GM19025 (cell line): ENCODE measurements at regions not wholly inside any gene's neighbourhood (a gene's known extent, or its start where the extent isn't known, plus 50 kb on each side); places are given as distances from the start of the nearest gene placed in this dataset.

Experiments used
- ATAC-seq: cut with Tn5 transposase; IDR thresholded peaks from one replicate; pipeline ENCODE4 v1.9.1; 2021; ENCODE audit warnings: mild to moderate bottlenecking, low read depth, moderate library complexity; ENCODE audit not compliant: unreplicated experiment

DNA sequence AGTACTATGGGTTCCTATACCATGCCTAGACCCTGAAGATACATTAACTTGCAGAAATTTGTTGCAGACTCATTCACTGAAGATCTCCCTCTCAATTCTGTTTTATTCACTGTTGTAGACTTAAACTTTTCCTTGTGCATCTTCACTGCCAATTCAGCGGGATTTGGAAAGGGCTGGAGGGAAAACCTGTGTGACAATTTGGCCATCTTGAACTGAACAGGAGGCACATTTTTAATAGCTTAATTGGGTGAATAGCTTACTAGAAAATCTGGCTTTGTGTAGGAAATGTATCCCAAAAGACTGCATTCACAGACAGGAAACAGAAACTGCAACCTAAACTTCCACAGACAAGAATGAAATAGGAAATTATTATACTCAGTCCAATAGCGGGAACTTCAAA, 512.3 kb downstream of the XIRP2 start:
- no peak for ATAC-seq

- no peak for ATAC-seq
Measured at GRCh38 chr2:167398873-167399272, 510.6 kb downstream of the XIRP2 start.

GRCh38 chr2:167388901-167389300, 500.6 kb downstream of the XIRP2 start:
- no peak for ATAC-seq

GRCh38 chr2:167388497-167388896, 500.2 kb downstream of the XIRP2 start:
- ATAC-seq = no peak

- no peak for ATAC-seq
Measured at GRCh38 chr2:167386694-167387093, 498.4 kb downstream of the XIRP2 start.

GRCh38 chr2:167383610-167384194, 495.4 kb downstream of the XIRP2 start:
- ATAC-seq = no peak

GRCh38 chr2:167381349-167381748, 493.1 kb downstream of the XIRP2 start:
- ATAC-seq = no peak

DNA sequence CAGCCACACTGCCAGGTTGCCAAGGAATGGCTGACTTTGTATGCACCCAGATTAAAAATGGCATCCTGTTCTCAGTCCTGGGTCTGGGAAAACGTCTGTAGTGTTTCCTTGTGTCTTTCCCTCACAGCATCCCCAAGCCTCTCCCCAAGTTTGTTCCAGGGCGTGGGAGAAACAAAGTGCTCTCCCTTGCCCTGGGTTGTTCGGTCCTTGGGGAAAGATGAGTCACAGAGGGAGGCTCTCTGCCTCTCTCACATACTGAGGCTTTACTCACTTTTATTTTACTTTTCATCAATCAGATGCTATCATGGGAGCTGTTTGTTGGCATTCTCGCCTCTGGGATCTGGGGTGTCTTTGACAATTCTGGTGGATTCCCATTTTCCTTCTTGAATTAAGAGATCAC, 492.3 kb downstream of the XIRP2 start:
- no peak for ATAC-seq

DNA sequence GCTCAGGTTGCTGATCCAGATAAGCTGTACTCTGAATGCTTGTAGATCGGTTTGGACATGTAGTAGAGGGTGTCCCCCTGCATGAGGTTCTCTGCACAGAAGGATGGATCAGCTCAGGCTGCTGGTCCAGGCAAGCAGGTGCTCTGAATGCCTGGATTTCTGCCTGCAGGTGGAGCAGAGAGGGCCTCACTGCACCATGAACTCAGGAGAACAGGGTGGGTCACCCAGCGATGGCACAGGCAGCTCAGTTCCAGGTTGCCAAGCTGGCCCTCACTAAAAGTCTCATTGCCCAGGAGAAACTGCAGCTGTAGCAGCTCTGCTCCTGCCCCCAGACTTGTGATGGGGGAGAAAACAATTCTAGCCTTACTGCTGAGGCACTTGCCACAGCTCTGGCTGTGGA, 491.8 kb downstream of the XIRP2 start:
- ATAC-seq = no peak

DNA sequence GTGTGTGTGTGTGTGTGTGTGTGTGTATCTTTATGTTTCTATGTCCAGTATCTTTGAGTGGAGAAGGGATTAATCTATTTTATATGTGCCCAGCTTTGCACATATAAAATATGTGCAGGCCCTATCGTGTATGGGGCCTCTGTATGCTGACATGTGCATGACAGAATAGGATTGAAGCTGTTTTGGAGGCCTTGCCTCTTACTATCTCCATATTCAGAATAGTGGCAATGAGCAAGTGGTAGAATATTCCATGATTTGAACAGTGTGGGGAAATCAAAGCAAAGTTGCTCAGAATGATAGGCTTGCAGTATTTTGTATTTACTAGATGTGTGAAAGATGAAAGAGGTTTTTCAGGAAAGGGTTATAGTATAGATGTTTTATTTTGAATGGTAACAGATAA, 480.8 kb downstream of the XIRP2 start:
- ATAC-seq = no peak

GRCh38 chr2:167368371-167368770, 480.1 kb downstream of the XIRP2 start:
- ATAC-seq = no peak

GRCh38 chr2:167365216-167365615, 476.9 kb downstream of the XIRP2 start:
- ATAC-seq = no peak

DNA sequence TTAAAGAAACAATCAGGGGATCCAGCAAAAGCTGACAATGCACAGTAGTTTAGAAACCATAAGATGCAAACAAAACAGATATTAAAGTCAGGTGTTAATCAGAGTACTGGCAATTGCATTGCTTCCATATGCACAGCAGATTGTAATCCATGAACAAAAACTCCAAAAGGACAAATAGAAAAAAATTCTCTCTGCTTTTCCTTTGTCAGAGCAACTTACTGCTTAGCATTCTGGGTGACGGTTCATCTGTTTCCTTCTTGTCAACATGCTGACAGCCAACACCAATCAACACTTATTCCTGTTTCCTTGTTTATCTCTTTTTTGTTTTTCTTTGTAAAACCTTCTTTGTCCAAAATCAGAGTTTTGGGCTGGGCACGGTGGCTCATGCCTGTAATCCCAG, 473.1 kb downstream of the XIRP2 start:
- ATAC-seq = no peak

DNA sequence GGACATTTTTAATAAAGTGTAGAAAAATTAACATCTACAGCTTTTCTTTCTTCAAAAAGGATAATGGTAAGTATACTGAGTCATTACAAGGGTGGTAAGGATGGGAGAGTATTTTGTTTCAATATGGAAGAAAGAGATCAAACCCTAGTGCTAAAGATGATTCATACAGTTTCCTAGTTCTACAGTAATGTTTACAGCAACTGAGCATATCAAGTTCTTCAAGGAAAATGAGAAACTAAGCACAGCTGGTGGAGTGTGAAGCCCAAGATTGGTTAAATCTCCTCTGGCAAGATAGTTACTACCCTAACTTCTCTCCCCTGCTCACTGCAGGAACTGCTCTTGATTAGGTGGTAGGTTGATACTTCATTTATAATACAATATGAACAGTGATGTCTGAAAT, 467.5 kb downstream of the XIRP2 start:
- ATAC-seq = no peak

- no peak for ATAC-seq
Measured at GRCh38 chr2:167353605-167354280, 465.5 kb downstream of the XIRP2 start.

- no peak for ATAC-seq
Measured at GRCh38 chr2:167345559-167345958, 457.3 kb downstream of the XIRP2 start.

GRCh38 chr2:167342769-167343168, 454.5 kb downstream of the XIRP2 start:
- no peak for ATAC-seq

- ATAC-seq = no peak
Measured at GRCh38 chr2:167340322-167340721, 452.0 kb downstream of the XIRP2 start.

DNA sequence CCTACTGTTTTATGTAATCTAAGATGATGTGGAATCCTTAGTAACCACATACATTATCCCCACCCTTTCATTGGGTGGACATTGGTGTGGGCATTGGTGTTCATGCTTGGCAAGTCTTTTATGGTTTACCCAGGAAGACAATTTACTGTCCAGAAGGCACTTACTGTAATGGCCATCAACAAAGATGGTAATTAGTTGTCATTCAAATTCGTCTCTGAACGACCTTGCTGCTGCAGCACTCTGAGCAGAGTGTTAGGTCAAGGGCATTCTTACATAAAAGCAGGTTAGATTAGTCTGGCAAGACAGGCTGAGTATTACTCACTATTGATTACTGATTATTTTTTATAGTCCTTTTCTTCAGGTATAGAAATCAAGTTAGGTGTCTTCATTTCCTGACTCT, 447.9 kb downstream of the XIRP2 start:
- ATAC-seq = no peak

GRCh38 chr2:167335541-167335992, 447.3 kb downstream of the XIRP2 start:
- no peak for ATAC-seq

GRCh38 chr2:167334146-167334742, 446.0 kb downstream of the XIRP2 start:
- no peak for ATAC-seq

GRCh38 chr2:167333245-167333644, 445.0 kb downstream of the XIRP2 start:
- no peak for ATAC-seq
